Lower leg skin (tissue), 3 donors: ENCODE measurements at regions not wholly inside any gene's neighbourhood (a gene's known extent, or its start where the extent isn't known, plus 50 kb on each side); places are given as distances from the start of the nearest gene placed in this dataset.

Source experiments
- POLR2A ChIP-seq, 2 donors: fragments of 450-650 bp; IDR thresholded peaks; one replicate each; pipeline ENCODE4 v1.6.1; 2016 to 2017; ENCODE audit warnings: antibody characterized with exemption in 2 of 2, mild to moderate bottlenecking in 1 of 2, moderate library complexity in 1 of 2
- TF ChIP-seq, protein P1 (sequence below), 3 donors: fragments of 450-650 bp; IDR thresholded peaks; one replicate each; pipeline ENCODE4 v1.5.1; 2016; ENCODE audit warnings: antibody characterized with exemption in 3 of 3, mild to moderate bottlenecking in 3 of 3, moderate library complexity in 2 of 3

DNA sequence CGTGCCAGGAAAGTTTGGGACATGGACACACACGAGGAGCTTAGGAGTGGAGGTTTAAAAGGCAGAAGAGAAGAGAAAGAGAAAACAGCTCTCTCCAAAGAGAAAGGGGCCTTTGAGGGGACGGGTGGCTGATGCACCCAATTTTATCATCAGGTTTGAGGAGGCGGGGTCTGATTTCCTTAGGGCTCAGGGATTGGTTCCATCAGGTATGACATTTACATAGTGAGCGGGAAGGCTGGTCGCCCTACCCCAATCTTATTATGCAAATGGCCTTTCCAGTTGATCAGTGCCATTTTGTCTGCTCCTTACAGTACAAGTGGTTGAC lies 749.1 kb upstream of the TPTE start:
- TF ChIP-seq, protein P1, sequence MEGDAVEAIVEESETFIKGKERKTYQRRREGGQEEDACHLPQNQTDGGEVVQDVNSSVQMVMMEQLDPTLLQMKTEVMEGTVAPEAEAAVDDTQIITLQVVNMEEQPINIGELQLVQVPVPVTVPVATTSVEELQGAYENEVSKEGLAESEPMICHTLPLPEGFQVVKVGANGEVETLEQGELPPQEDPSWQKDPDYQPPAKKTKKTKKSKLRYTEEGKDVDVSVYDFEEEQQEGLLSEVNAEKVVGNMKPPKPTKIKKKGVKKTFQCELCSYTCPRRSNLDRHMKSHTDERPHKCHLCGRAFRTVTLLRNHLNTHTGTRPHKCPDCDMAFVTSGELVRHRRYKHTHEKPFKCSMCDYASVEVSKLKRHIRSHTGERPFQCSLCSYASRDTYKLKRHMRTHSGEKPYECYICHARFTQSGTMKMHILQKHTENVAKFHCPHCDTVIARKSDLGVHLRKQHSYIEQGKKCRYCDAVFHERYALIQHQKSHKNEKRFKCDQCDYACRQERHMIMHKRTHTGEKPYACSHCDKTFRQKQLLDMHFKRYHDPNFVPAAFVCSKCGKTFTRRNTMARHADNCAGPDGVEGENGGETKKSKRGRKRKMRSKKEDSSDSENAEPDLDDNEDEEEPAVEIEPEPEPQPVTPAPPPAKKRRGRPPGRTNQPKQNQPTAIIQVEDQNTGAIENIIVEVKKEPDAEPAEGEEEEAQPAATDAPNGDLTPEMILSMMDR (IDR thresholded peaks at IDR 0.05): no peak
- TF ChIP-seq POLR2A (IDR thresholded peaks at IDR 0.05): no peak
